Activated CD4-positive, alpha-beta memory T cell treated with anti-CD3 and anti-CD28 coated beads, Interleukin-2, amount 10 ng/mL, durations not matched to agents 7 days and 5 days (primary cell): ENCODE measurements at regions not wholly inside any gene's neighbourhood (a gene's known extent, or its start where the extent isn't known, plus 50 kb on each side); places are given as distances from the start of the nearest gene placed in this dataset.

Source experiments
- CTCF ChIA-PET: fragments of 350-600 bp; sonication (Branson Sonifier 250); formaldehyde crosslinking; loops from one replicate; lab custom pipeline; 2021; ENCODE audit warnings: antibody characterized with exemption, inconsistent platforms; lab: Charles Lee
- POLR2A ChIA-PET: fragments of 350-600 bp; sonication (Branson Sonifier 250); formaldehyde crosslinking; loops from one replicate; lab custom pipeline; 2021; ENCODE audit warnings: antibody characterized with exemption; lab: Charles Lee
- DNase-seq: peaks from one replicate; pipeline ENCODE4 v3.0.0-alpha.2; 2020
- H3K27ac Mint-ChIP-seq: one replicate; pipeline ENCODE4 v1.8.0; 2021; ENCODE audit warnings: mild to moderate bottlenecking, mixed read lengths
- H3K27me3 Mint-ChIP-seq: one replicate; pipeline ENCODE4 v1.8.0; 2021; ENCODE audit warnings: mixed read lengths
- H3K36me3 Mint-ChIP-seq: one replicate; pipeline ENCODE4 v1.8.0; 2021; ENCODE audit warnings: low read depth, mixed read lengths
- H3K4me1 Mint-ChIP-seq: one replicate; pipeline ENCODE4 v1.8.0; 2021; ENCODE audit warnings: mixed read lengths
- H3K4me3 Mint-ChIP-seq: one replicate; pipeline ENCODE4 v1.8.0; 2021; ENCODE audit warnings: mild to moderate bottlenecking, mixed read lengths
- H3K9me3 Mint-ChIP-seq: one replicate; pipeline ENCODE4 v1.8.0; 2021; ENCODE audit warnings: mixed read lengths

DNA sequence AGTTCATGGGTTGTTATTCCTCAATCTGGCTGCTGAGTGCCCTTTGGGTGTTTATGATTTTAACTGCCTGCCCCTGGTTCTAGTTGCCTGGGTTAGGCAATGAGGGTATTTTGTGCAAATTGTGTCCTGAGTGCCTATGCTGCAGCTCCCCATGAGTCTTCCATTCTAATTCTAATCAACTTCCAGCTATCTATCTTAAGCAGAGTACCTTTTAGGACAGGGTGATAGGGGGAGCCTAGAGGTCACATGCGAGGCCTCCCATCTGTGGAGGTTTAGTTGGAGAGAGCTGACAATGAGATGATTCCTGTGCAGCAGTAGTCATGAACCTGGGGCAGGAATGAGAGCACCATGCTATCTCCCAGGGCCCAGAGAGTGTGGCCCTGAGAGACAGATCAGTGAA, 225.9 kb upstream of the PLEKHG7 start:
- POLR2A ChIA-PET: no interaction called here
- Mint-ChIP-seq H3K9me3 (peaks cover 3% of the 10 kb centered on the region), H3K27ac (no peak overlapping the region), H3K27me3 (no peaks in the 10 kb centered on the region), H3K4me3 (no peak overlapping the region), H3K36me3 (peaks cover 3% of the 10 kb centered on the region), H3K4me1 (no peaks in the 10 kb centered on the region)
- DNase-seq: no peak
- CTCF ChIA-PET: no interaction called here

DNA sequence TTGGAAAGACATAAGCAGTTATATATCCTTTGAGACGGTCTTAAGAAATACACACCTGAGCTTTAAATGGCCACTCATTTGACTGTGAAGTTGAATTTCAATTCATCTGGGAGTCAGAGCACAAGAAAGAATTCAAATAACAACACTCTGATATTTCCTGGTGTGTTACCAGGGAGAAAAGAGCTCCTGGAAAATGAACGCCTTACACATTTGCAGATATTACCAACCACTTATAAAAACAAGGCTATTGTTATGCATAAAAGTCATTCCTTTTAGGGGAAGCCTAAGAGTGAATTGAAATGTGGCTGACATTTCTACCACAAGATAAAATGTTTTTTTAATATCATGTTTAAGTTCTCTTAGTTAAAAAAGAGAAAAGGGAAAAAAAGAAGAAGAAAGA, 229.2 kb upstream of the PLEKHG7 start:
- Mint-ChIP-seq H3K4me3 (no peak overlapping the region), H3K27ac (no peak overlapping the region), H3K9me3 (no peaks in the 10 kb centered on the region), H3K4me1 (peaks cover 6% of the 10 kb centered on the region), H3K27me3 (no peaks in the 10 kb centered on the region), H3K36me3 (peaks cover 3% of the 10 kb centered on the region)
- POLR2A ChIA-PET: interaction anchor here (0.8 kb wide), 1 partner anchor 43 kb away, joined by 4 read pairs; no protein-coding TSS in a partner anchor
- CTCF ChIA-PET: no interaction called here
- DNase-seq: no peak

DNA sequence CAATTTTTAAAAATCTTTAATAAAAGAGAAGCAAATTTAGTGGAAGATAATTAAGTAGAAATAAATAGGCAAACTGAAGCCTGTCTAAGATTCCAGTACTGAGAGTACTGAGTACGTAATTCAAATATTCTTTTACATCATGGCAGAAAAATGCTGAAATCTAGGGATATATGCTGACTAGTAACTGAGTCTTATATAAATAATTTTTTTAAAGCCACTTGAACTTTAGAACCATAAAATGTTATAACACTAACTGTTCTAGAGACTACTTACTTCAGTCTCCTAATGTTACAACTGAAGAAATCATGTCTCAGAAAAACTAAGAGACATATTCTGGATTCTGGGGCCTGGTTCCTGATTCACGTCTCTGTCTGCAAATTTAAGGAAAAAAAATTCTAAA, 230.6 kb upstream of the PLEKHG7 start:
- no peaks in the 10 kb centered on the region for H3K27me3 Mint-ChIP-seq
- no peaks in the 10 kb centered on the region for H3K36me3 Mint-ChIP-seq
- no peak overlapping the region for H3K4me3 Mint-ChIP-seq
- CTCF ChIA-PET: no interaction called here
- H3K27ac Mint-ChIP-seq: no peak overlapping the region
- H3K9me3 Mint-ChIP-seq: no peaks in the 10 kb centered on the region
- peaks cover 6% of the 10 kb centered on the region for H3K4me1 Mint-ChIP-seq
- POLR2A ChIA-PET: no interaction called here
- DNase-seq: no peak

DNA sequence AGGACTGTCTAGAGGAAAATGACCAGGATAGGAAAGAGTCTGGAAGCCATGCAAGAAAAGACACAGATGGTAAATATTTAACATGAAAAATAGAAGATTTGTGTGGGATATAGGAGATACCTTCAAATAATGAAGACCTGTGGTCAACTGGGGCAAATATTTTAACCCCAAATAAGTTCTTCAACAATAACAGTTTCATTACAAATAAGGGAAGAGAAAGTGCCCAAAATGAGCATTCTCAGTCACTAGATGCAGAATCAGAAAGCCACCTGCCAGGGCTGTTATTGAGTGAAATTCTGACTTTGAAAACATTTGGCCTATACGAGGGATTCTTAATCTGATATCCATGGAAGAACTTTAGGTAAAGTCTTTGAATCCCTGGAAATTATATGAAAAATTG, 231.2 kb upstream of the PLEKHG7 start:
- no peak for DNase-seq
- Mint-ChIP-seq H3K4me3 (no peak overlapping the region), H3K27me3 (no peaks in the 10 kb centered on the region), H3K4me1 (peaks cover 6% of the 10 kb centered on the region), H3K36me3 (no peaks in the 10 kb centered on the region), H3K27ac (no peak overlapping the region), H3K9me3 (no peaks in the 10 kb centered on the region)
- ChIA-PET CTCF (no interaction called here), POLR2A (no interaction called here)

DNA sequence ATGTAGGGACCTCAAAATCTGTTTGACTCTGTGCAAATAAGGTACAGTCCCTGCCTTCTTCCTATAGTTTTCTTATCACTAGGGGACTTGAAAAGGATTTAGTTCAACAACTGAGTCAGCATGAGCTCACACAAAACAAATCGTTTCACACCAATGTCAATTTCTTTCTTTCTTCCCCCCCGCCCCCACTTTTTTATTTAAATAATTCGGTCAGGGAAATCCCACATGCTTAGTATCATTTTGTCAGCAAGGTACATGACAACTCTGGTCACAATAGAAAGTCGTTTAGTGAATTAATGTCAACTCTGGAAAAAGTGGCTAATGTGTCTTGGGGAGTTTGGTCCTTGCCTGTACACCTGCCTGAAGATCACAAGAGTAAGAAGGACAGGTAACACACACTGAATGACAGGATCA, 232.2 kb upstream of the PLEKHG7 start:
- H3K4me3 Mint-ChIP-seq: no peak overlapping the region
- H3K36me3 Mint-ChIP-seq: no peaks in the 10 kb centered on the region
- CTCF ChIA-PET: no interaction called here
- H3K27ac Mint-ChIP-seq: no peak overlapping the region
- no peaks in the 10 kb centered on the region for H3K27me3 Mint-ChIP-seq
- no peaks in the 10 kb centered on the region for H3K9me3 Mint-ChIP-seq
- POLR2A ChIA-PET: no interaction called here
- H3K4me1 Mint-ChIP-seq: peaks cover 6% of the 10 kb centered on the region
- DNase-seq: no peak

DNA sequence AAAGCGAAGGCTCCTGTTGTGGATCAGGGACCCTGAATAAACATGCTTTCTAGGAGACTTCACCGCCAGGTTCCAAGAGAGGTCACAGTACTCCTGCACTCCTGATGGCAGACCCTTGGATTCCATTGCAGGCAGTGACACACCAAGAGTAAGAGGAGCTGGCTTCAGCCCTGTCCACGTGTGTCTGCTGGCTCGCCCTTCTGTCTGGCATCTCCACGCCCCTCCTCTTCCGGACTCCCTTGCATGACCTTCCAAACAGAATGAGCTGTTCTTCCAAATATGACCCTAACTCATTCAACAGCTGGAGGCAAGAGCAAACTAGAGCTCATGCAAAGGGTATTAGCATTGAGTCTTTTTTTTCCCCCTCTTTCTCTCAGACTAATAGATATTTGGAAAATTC, 233.0 kb upstream of the PLEKHG7 start:
- Mint-ChIP-seq H3K27me3 (no peaks in the 10 kb centered on the region), H3K27ac (no peak overlapping the region), H3K4me3 (no peak overlapping the region), H3K9me3 (no peaks in the 10 kb centered on the region), H3K36me3 (no peaks in the 10 kb centered on the region), H3K4me1 (peaks cover 6% of the 10 kb centered on the region)
- ChIA-PET POLR2A (no interaction called here), CTCF (no interaction called here)
- no peak for DNase-seq

DNA sequence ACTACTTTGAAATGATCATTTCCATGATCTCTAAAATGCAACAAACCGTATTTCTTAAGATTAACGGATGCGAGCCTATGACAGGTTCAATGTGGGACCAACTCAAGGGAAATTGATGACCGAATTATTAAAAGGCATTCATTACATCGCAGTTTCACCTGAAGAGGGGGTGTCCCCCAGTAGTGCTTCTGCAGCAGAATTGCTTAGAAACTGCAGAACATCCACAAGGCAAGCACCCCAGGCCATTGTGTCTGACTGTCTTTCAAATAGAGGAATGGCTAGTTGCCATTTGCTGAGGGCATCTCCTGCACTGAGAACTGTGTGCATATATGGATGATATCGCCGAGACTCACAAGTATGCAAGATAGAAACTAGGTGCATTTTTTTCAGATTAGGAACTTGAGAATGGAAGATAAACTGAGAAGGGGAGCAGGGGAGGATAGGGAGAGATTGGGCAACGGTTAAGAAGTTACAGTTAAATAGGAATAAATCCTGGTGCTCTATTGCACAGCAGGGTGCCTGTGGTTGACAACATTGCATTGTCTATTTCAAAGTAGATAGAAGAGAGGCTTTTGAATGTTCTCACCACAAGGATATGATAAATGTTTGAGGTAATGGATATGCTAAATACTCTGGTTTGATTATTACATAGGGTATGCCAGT, 234.3 kb upstream of the PLEKHG7 start:
- no peak overlapping the region for H3K27ac Mint-ChIP-seq
- no peaks in the 10 kb centered on the region for H3K27me3 Mint-ChIP-seq
- ChIA-PET CTCF (no interaction called here), POLR2A (no interaction called here)
- H3K36me3 Mint-ChIP-seq: no peaks in the 10 kb centered on the region
- no peak for DNase-seq
- H3K4me1 Mint-ChIP-seq: peaks cover 6% of the 10 kb centered on the region
- H3K9me3 Mint-ChIP-seq: no peaks in the 10 kb centered on the region
- H3K4me3 Mint-ChIP-seq: no peak overlapping the region

DNA sequence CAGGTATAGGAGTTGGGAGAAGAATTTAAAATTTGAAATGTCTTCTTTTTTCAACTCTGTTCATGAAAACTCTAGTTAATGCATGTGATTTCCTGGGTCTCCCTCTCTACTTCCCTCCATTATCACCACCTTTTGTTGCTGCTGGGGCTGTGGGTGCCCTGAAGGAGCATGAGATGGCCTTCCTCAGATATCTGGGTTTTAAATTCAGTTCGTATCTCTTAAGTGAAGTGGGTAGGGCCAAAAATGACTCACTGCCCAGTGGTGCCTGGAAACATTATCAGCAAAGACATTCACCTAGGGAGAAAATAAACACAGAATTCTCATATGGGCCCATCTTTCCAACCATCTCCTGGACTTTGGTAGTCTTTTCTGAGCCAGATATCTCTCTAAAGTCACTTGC, 234.9 kb upstream of the PLEKHG7 start:
- Mint-ChIP-seq H3K4me1 (peaks cover 8% of the 10 kb centered on the region), H3K27me3 (no peaks in the 10 kb centered on the region), H3K4me3 (no peak overlapping the region), H3K9me3 (no peaks in the 10 kb centered on the region), H3K36me3 (no peaks in the 10 kb centered on the region), H3K27ac (no peak overlapping the region)
- POLR2A ChIA-PET: no interaction called here
- CTCF ChIA-PET: no interaction called here
- DNase-seq: no peak

DNA sequence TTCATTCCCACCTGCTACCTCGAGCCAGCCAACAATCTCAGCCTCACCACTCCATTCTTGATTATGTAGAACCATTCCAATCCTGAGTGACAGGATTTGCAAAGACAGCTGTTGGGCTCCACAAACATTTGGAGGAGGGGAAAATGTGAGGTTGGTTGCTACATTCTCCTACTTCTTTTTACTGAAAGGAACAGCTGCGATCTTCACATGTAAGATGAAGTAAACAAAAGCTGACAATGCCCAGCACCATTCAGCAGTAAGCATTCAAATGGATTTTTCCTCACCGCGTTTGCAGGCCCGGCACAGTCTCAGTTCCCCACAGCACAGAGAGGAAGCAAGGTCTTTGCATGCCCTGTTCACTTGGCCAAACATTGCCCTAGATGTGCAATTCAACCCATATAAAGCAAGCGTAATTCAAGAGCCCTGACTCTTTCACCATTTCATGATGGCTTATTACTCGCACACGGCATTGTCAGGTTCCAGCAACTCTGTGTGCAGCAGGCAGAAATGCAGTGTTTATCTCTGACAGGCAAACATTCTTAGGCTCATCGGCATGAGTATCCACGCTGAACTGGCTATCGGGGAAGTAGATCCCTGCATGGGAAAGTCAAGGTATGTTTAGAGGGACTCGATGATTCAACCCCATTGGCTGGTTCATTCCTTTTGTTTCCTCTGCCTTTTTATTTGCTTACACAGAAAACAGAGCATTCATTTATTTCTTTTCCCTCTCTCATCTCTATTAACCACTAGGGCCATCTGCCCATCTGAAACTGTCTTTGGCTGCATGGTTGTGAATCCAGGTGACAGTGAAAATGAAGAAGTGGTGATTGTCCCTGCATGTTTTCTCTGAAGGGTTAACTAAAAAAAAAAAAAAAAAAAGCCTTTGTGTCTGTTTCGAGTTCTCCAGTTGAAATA, 236.1 kb upstream of the PLEKHG7 start:
- no peaks in the 10 kb centered on the region for H3K27me3 Mint-ChIP-seq
- H3K36me3 Mint-ChIP-seq: no peaks in the 10 kb centered on the region
- H3K27ac Mint-ChIP-seq: no peak overlapping the region
- no peaks in the 10 kb centered on the region for H3K9me3 Mint-ChIP-seq
- POLR2A ChIA-PET: no interaction called here
- H3K4me3 Mint-ChIP-seq: no peak overlapping the region
- peaks cover 16% of the 10 kb centered on the region for H3K4me1 Mint-ChIP-seq
- CTCF ChIA-PET: no interaction called here
- DNase-seq: no peak

DNA sequence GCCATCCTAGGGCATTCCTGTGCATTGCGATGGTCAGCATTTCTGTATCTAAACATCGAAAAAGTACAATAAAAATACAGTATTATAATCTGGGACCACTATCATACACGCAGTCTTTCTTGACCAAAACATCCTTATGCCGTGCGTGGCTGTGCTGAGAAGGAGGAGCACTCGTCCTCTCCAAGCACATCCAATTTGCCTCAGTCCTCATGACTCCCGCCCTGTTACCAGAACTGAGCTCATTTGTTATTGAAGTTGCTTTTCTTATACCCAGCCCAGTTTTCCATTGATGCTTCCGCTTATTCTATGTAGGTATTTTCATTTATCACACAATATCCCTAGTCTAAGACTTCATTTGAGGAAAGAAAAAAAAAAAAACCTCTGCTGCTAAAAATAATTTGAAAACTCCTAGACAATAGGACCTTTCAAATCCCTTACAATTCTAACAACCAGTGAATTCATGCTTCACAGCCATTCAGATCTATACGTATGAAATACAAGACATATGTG, 236.9 kb upstream of the PLEKHG7 start:
- no peaks in the 10 kb centered on the region for H3K9me3 Mint-ChIP-seq
- H3K36me3 Mint-ChIP-seq: no peaks in the 10 kb centered on the region
- CTCF ChIA-PET: no interaction called here
- H3K27me3 Mint-ChIP-seq: no peaks in the 10 kb centered on the region
- H3K4me1 Mint-ChIP-seq: peaks cover 20% of the 10 kb centered on the region
- H3K27ac Mint-ChIP-seq: no peak overlapping the region
- no peak overlapping the region for H3K4me3 Mint-ChIP-seq
- no peak for DNase-seq
- POLR2A ChIA-PET: no interaction called here

DNA sequence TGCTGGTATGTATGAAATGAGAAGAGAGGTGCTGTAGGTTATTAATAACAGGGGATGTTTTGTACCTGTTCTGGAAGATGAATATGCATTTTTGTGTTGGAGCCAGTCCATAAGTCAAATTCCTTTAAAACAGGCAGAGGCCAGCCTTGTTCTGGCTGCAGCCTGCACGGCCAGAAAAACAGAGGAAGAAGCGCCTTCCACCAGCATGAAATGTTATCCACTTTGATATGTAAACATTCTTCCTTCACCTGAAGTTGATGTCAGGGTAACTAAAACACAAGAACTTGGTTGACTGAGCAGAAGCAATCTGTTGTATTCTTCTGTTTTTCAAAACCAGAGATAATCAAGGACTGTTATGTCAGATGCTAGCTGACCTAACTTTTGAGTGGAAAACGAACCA, 237.9 kb upstream of the PLEKHG7 start:
- Mint-ChIP-seq H3K36me3 (peaks cover 2% of the 10 kb centered on the region), H3K4me3 (no peak overlapping the region), H3K9me3 (no peaks in the 10 kb centered on the region), H3K4me1 (peaks cover 14% of the 10 kb centered on the region), H3K27me3 (no peaks in the 10 kb centered on the region), H3K27ac (no peak overlapping the region)
- no peak for DNase-seq
- ChIA-PET POLR2A (no interaction called here), CTCF (no interaction called here)

DNA sequence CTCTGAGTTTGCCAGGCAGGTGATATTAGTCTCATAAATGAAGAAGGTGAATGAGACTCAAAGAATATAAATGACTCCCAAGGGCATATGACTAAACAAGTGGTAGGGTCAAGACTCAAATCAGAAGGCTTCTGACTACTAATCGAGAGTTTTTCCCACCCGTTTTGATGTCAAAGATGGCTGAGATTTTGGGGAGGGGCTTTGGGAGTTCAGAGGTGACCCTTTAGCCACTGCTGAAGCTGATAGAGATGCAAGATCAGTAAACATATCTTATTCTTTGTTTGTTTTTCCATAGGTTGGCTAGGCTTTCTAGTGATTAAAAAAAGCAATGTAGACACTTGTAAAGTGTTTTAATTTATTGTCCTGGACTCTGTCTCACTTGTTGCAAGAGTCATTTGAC, 239.6 kb upstream of the PLEKHG7 start:
- Mint-ChIP-seq H3K36me3 (peaks cover 2% of the 10 kb centered on the region), H3K9me3 (no peaks in the 10 kb centered on the region), H3K27me3 (no peaks in the 10 kb centered on the region), H3K4me3 (no peak overlapping the region), H3K27ac (no peak overlapping the region), H3K4me1 (peaks cover 14% of the 10 kb centered on the region)
- ChIA-PET POLR2A (interaction anchor here (1.6 kb wide), 1 partner anchor 318 kb away, joined by 5 read pairs; the partner anchor contains the start of gene BTG1), CTCF (no interaction called here)
- DNase-seq: no peak

DNA sequence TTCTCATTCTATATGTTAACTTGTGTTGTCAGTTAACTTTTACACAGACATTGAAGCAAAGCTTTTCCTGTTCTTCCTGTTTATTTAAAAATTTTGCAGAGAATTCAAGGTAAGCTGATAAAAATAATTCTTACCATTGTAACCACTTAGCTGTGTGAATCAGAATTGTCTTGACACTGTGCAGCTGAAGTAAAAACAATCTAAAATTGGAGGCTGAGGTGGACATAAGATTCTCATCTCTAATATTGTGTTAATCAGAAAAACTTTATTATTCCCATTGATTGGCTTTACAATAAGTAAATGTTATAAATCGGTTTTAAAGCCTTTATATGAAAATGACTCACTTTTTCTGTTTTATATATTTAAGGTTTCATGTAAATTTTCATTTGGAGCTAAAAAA, 240.3 kb upstream of the PLEKHG7 start:
- H3K27me3 Mint-ChIP-seq: no peaks in the 10 kb centered on the region
- CTCF ChIA-PET: interaction anchor here (1.2 kb wide), 1 partner anchor 1081 kb away, joined by 3 read pairs; no protein-coding TSS in a partner anchor
- H3K4me1 Mint-ChIP-seq: peaks cover 14% of the 10 kb centered on the region
- H3K4me3 Mint-ChIP-seq: no peak overlapping the region
- POLR2A ChIA-PET: interaction anchor here (0.9 to 1.6 kb wide), 3 partner anchors 317 to 325 kb away, joined by 3 to 5 read pairs (median 3); partner anchors contain the start of gene BTG1
- no peaks in the 10 kb centered on the region for H3K9me3 Mint-ChIP-seq
- DNase-seq: no peak
- peak overlapping the region; percentile 47 for H3K27ac Mint-ChIP-seq
- H3K36me3 Mint-ChIP-seq: peaks cover 2% of the 10 kb centered on the region
